Activated CD8-positive, alpha-beta memory T cell treated with anti-CD3 and anti-CD28 coated beads, Interleukin-2, amount 10 ng/mL, durations not matched to agents 7 days and 5 days (primary cell): ENCODE measurements at regions not wholly inside any gene's neighbourhood (a gene's known extent, or its start where the extent isn't known, plus 50 kb on each side); places are given as distances from the start of the nearest gene placed in this dataset.

Experiments used
- ATAC-seq: fragments of 150-1000 bp; cut with Tn5 transposase; one replicate; pipeline ENCODE4 v1.10.0; 2021; ENCODE audit warnings: moderate library complexity
- CTCF ChIA-PET: fragments of 350-600 bp; sonication (Branson Sonifier 250); formaldehyde crosslinking; loops from one replicate; lab custom pipeline; 2021; ENCODE audit warnings: antibody characterized with exemption; lab: Charles Lee
- DNase-seq: peaks from one replicate; pipeline ENCODE4 v3.0.0-alpha.2; 2020
- H3K27ac Mint-ChIP-seq: one replicate; pipeline ENCODE4 v1.8.0; 2021; ENCODE audit warnings: mild to moderate bottlenecking, mixed read lengths
- H3K27me3 Mint-ChIP-seq: one replicate; pipeline ENCODE4 v1.8.0; 2021; ENCODE audit warnings: mixed read lengths
- H3K36me3 Mint-ChIP-seq: one replicate; pipeline ENCODE4 v1.8.0; 2021; ENCODE audit warnings: mild to moderate bottlenecking, mixed read lengths
- H3K4me1 Mint-ChIP-seq: one replicate; pipeline ENCODE4 v1.8.0; 2021; ENCODE audit warnings: mixed read lengths
- H3K4me3 Mint-ChIP-seq: one replicate; pipeline ENCODE4 v1.8.0; 2021; ENCODE audit warnings: mild to moderate bottlenecking, moderate library complexity, mixed read lengths
- H3K9me3 Mint-ChIP-seq: one replicate; pipeline ENCODE4 v1.8.0; 2022; ENCODE audit warnings: low read depth, mixed read lengths

DNA sequence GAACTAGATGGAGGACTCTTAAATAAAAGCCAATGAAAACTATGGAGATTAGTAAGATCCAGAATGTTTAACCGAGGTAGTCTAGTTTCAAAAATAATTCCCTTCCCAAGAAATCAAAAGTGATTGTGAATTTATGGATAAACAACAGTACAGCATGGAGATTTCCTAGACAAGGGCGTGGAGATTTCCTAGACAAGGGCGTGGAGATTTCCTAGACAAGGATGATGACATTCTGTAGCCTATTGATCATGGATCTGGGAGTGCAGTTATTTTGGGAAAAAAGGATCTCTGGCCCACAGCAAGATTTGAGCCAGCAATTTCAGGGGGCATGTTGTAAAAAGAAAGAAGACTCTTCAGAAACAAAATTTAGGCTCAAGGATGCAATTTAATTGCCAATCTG is 175.3 kb downstream of the RAP2B start:
- Mint-ChIP-seq H3K9me3 (no peaks in the 10 kb centered on the region), H3K36me3 (no peaks in the 10 kb centered on the region), H3K4me1 (peaks cover 5% of the 10 kb centered on the region), H3K27me3 (no peaks in the 10 kb centered on the region), H3K4me3 (no peak overlapping the region), H3K27ac (no peak overlapping the region)
- DNase-seq (no peak), ATAC-seq (no peak)
- CTCF ChIA-PET = no interaction called here

DNA sequence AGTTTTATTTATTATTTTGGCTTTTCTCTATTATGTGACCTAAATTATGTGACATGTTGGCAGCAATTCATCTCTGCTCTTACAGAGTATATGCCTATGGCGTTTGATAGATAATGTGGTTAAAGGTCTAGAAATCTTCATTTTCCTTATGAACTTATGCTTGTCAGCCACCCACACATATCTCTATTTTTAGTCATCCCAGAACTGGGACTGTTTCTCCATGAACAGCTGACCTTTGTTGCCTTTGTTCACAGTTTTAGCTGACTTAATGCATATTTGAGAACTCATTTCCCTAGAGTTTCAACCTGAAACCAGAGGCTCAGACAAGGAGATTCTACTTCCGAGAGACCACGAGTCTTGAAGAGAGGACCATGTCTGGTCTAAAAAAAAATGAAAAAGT is 176.5 kb downstream of the RAP2B start:
- DNase-seq = no peak
- H3K9me3 Mint-ChIP-seq = no peaks in the 10 kb centered on the region
- no peak for ATAC-seq
- CTCF ChIA-PET = no interaction called here
- H3K36me3 Mint-ChIP-seq = no peaks in the 10 kb centered on the region
- no peak overlapping the region for H3K4me3 Mint-ChIP-seq
- no peak overlapping the region for H3K27ac Mint-ChIP-seq
- H3K4me1 Mint-ChIP-seq = no peaks in the 10 kb centered on the region
- H3K27me3 Mint-ChIP-seq = no peaks in the 10 kb centered on the region

DNA sequence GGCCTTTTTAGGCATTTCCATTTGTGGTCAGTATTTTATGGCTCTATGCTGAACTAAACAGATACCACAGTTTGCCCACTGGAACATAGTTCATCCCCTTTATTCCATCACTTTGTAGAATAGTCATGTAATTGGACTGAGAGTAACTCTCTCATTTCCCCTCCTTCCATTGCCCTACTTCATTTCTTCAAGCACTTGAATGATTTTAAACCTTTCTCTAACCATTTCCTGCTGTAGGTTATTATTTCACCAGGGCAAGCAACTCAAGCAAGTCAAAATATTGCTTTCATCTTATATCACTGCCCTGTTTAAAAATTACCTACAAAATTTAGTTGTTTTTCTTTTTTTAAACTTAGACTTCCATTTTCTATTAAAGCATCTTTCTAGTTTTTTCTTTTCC is 177.0 kb downstream of the RAP2B start:
- no peak overlapping the region for H3K4me3 Mint-ChIP-seq
- DNase-seq = no peak
- H3K4me1 Mint-ChIP-seq = no peaks in the 10 kb centered on the region
- no peaks in the 10 kb centered on the region for H3K9me3 Mint-ChIP-seq
- no peak for ATAC-seq
- no peaks in the 10 kb centered on the region for H3K36me3 Mint-ChIP-seq
- H3K27me3 Mint-ChIP-seq = no peaks in the 10 kb centered on the region
- no peak overlapping the region for H3K27ac Mint-ChIP-seq
- CTCF ChIA-PET = no interaction called here

DNA sequence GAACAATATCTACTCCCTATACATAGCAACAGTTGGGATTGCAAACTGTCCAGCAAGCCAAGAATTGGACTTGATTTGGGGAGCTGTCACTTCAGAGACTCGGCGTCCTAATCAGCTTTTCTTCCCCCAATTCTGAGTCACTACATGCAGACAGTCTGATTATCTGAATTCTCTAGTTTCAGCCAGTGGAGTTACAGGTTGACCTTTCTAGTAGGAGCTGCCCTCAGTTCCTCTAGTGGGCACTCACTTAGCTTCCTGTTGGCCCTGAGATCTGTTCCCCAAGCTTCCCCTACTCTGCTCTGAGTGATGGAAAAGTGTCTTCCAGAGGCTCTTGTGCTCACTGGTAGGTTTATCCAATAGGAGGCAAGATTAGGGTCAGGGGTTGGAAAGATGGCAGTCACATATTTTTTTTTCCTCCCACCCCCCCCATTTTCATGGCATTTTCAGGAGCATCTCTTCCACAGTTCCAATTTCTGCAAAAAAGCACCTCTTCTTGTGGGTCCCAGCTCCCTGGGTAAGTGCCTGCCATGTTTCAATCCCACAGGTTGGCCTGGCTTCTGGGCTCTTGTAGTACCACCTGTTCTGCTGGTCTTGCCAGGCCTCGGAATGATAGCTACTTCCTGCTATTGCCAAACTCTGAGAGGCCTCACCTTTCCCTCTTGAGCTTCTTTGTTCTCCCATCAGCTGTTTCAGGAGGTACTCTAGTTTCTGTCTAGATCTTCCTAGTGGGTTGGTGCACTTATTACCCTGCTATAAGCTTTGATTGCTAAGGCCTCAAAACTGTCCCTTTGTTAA is 182.2 kb downstream of the RAP2B start:
- Mint-ChIP-seq H3K27ac (no peak overlapping the region), H3K27me3 (no peaks in the 10 kb centered on the region), H3K4me3 (no peak overlapping the region), H3K36me3 (no peaks in the 10 kb centered on the region), H3K4me1 (no peaks in the 10 kb centered on the region), H3K9me3 (peaks cover 4% of the 10 kb centered on the region)
- DNase-seq (no peak), ATAC-seq (no peak)
- CTCF ChIA-PET = interaction anchor here (1.3 kb wide), 1 partner anchor 50 kb away, joined by 3 read pairs; no protein-coding TSS in a partner anchor

DNA sequence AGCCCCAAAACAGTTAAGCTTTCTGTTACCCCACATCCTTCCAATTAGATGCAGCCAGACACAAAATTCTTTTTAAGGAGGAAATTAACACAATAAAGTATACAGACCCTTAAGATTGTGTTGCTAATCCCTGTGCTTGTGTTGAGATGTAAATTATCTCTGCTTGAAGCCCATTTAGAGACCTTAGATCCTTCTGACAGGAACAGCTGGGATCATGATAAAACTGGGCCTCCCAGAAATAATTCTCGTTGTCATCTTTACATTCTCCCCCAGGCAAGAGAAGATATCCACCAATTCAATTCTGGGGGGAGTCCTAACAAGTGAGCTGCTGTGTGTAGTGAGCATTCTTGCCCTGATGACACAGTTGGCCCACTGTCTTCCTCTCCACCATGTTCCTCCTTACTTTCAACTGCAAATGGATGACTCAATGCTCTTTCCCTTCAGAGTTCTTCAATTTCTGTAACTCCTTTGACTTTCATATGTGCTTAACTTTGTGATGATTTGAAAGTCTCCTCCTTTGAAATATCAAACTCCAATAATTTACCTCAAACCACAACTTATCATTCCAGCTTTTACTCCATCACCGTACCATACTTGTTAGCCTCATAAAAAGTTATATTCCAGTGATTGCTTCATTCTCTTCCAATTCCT is 186.6 kb downstream of the RAP2B start:
- Mint-ChIP-seq H3K27me3 (no peaks in the 10 kb centered on the region), H3K9me3 (peaks cover 4% of the 10 kb centered on the region), H3K4me1 (no peaks in the 10 kb centered on the region), H3K4me3 (no peak overlapping the region), H3K36me3 (no peaks in the 10 kb centered on the region), H3K27ac (no peak overlapping the region)
- DNase-seq (no peak), ATAC-seq (no peak)
- CTCF ChIA-PET = no interaction called here

DNA sequence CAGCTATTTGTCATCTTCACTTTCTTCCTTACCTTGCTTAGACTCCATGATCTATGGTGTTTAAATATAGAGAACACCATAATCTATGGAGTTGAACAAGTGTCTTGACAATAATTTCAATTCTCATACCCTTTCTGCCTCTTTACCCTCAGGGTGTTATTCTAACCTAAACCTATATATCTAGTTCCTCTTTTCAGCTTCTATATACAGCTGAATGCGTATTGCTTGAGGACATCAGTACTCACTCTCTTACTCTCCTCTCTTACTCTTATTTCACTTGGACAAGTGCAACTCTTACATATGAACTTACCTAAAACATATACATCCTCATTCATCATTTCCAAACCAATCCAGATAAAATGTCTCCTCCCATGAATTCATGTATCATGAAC is 187.1 kb downstream of the RAP2B start:
- DNase-seq = no peak
- no peaks in the 10 kb centered on the region for H3K27me3 Mint-ChIP-seq
- CTCF ChIA-PET = no interaction called here
- no peaks in the 10 kb centered on the region for H3K4me1 Mint-ChIP-seq
- peaks cover 4% of the 10 kb centered on the region for H3K9me3 Mint-ChIP-seq
- H3K36me3 Mint-ChIP-seq = no peaks in the 10 kb centered on the region
- H3K4me3 Mint-ChIP-seq = no peak overlapping the region
- no peak for ATAC-seq
- no peak overlapping the region for H3K27ac Mint-ChIP-seq

DNA sequence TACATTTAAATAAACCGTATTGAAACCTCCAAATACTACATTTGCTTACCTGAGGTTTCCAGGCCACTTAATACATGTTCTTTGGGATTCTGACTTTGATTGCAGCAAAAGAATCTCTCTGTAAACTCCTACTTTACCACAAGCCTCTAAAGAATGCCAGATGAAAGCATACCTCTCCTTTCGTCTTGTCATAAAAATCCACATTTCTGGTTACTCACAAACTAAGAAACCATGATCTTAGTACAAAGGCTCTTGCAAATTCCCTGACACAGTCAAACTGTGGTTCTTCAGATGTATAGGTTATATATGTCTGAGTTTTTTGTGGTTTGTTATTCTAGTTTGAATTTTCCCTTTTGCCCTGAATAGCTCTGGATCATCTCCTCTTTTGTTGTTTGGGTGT is 188.4 kb downstream of the RAP2B start:
- H3K9me3 Mint-ChIP-seq = peaks cover 2% of the 10 kb centered on the region
- no peaks in the 10 kb centered on the region for H3K36me3 Mint-ChIP-seq
- no peaks in the 10 kb centered on the region for H3K27me3 Mint-ChIP-seq
- H3K27ac Mint-ChIP-seq = no peak overlapping the region
- no peak for DNase-seq
- H3K4me1 Mint-ChIP-seq = no peaks in the 10 kb centered on the region
- CTCF ChIA-PET = no interaction called here
- no peak overlapping the region for H3K4me3 Mint-ChIP-seq
- no peak for ATAC-seq

DNA sequence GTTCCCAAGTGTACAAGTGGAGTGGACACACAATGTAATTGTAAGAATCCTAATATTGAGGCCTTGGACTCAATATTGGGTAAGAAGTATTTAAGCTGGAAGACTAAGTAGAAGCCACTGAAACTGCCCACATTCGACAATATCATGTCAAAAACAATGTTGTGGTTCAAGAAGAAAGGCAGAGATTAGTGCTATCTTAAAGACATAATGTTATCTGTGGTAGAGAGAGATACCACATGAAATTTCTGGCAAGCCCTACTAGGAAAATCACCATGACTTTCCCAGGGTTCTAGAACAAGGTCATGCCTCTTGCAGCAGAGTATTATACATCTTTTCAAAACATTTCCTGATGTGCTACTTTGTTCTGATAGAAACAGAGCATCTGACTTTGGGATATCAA is 192.6 kb downstream of the RAP2B start:
- Mint-ChIP-seq H3K4me1 (no peaks in the 10 kb centered on the region), H3K36me3 (no peaks in the 10 kb centered on the region), H3K27ac (no peak overlapping the region), H3K4me3 (no peak overlapping the region), H3K9me3 (no peaks in the 10 kb centered on the region), H3K27me3 (no peaks in the 10 kb centered on the region)
- CTCF ChIA-PET = no interaction called here
- no peak for ATAC-seq
- no peak for DNase-seq

DNA sequence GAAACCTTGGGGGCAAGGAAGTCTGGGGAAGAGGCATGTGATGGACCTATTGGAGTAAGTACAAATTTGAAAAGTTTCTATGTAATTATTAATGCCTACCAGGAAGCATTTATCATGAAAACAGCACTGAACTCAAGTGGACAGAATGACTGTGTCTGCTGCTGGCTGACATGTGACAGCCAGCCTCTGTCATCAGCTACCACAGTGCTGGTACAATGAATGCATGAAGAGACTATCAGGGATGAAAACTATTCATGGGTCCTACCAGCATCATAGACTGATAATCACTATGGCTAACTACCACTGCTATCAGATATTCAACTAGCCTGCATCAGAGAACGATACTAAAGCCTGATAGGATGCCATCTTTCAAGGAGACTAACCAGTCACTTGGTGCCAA is 193.5 kb downstream of the RAP2B start:
- Mint-ChIP-seq H3K27me3 (no peaks in the 10 kb centered on the region), H3K9me3 (no peaks in the 10 kb centered on the region), H3K36me3 (no peaks in the 10 kb centered on the region), H3K4me1 (no peaks in the 10 kb centered on the region), H3K27ac (no peak overlapping the region), H3K4me3 (no peak overlapping the region)
- DNase-seq (no peak), ATAC-seq (no peak)
- CTCF ChIA-PET = no interaction called here

DNA sequence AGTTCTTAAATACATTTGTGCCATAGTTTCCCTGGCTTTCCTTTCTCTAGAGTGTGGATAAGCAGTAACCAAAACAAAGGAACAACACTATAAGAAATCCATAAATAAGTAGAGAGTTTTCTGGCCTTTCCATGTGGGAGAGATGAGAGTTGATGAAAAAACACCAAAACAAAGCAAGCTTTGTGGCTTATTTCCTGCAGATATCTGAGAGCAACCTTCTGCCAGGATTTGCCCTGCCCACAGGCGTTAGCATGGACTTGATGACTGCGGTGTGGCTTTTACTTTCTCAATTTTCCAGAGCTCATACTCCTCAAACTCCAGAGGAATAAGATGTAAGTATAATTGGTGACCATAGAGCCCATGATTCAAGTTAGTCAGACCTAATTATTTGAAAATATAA is 194.9 kb downstream of the RAP2B start:
- no peaks in the 10 kb centered on the region for H3K36me3 Mint-ChIP-seq
- H3K4me3 Mint-ChIP-seq = no peak overlapping the region
- no peaks in the 10 kb centered on the region for H3K4me1 Mint-ChIP-seq
- DNase-seq (no peak), ATAC-seq (no peak)
- H3K9me3 Mint-ChIP-seq = no peaks in the 10 kb centered on the region
- CTCF ChIA-PET = no interaction called here
- no peaks in the 10 kb centered on the region for H3K27me3 Mint-ChIP-seq
- no peak overlapping the region for H3K27ac Mint-ChIP-seq

DNA sequence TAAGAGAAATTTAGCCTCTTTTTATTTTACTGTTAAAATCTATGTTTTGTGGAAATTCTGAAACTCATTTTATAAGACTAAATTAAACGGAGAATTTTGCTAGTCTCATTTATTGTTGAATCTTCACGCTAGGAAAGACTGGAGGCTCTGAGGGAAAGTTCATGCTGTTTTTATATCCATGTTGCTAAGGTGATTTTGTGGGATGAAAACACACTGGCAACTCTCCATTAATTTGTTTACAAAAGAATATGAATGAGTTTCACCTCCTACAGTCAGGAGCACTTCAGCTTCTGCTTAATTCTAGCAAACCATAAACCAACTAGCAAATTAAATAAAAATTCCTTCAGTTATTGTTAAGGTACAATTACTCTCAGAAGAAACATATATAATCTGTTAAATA is 195.4 kb downstream of the RAP2B start:
- H3K4me1 Mint-ChIP-seq = no peaks in the 10 kb centered on the region
- H3K27ac Mint-ChIP-seq = no peak overlapping the region
- DNase-seq (no peak), ATAC-seq (no peak)
- H3K36me3 Mint-ChIP-seq = no peaks in the 10 kb centered on the region
- no peaks in the 10 kb centered on the region for H3K27me3 Mint-ChIP-seq
- H3K4me3 Mint-ChIP-seq = no peak overlapping the region
- H3K9me3 Mint-ChIP-seq = no peaks in the 10 kb centered on the region
- CTCF ChIA-PET = no interaction called here

DNA sequence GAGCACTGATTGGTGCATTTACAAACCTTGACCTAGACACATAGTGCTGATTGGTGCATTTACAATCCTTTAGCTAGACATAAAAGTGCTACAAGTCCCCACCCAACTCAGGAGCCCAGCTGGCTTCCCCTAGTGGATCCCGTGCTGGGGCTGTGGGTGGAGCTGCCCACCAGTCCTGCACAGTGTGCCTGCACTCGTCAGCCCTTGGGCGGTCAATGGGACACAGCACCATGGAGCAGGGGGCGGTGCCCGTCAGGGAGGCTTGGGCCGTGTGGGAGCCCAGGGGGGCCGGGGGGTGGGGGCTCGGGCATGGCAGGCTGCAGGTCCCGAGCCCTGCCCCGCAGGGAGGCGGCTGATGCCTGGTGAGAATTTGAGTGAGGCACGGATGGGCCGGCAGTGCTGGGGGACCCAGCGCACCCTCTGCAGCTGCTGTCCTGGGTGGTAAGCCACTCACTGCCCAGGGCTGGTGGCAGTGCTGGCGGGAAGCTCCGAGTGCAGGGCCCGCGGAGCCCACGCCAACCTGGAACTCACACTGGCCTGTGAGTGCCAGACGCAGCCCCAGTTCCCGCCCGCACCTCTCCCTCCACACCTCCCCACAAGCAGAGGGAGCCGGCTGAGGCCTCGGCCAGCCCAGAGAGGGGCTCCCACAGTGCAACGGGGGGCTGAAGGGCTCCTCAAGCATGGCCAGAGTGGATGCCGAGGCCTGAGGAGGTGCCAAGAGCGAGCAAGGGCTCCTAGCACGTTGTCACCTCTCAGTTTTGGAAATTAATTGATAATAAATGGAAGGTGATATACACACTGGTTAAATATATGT is 207.7 kb downstream of the RAP2B start:
- Mint-ChIP-seq H3K36me3 (no peaks in the 10 kb centered on the region), H3K9me3 (no peaks in the 10 kb centered on the region), H3K4me3 (no peak overlapping the region), H3K27ac (no peak overlapping the region), H3K27me3 (no peaks in the 10 kb centered on the region), H3K4me1 (no peaks in the 10 kb centered on the region)
- CTCF ChIA-PET = no interaction called here
- DNase-seq (no peak), ATAC-seq (no peak)

DNA sequence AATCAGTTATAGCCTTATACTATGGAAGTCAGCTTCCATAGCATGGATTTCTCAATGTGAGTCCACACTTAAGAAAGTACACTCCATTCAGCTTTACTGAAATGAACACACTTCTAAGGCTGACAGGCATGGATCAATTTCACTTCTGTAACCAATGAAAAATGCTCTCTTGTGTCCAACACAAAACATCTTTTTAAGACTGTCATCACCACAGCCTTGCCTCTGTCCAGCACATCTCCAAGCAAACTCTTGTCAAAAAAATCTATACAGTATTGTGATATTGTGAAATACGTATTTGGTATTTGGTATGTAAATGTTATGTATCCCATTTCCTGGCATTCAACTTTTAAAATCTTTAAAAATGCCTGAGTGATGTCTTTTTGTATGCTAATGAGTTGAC is 208.7 kb downstream of the RAP2B start:
- Mint-ChIP-seq H3K9me3 (no peaks in the 10 kb centered on the region), H3K4me1 (no peaks in the 10 kb centered on the region), H3K36me3 (no peaks in the 10 kb centered on the region), H3K4me3 (no peak overlapping the region), H3K27ac (no peak overlapping the region), H3K27me3 (no peaks in the 10 kb centered on the region)
- no peak for DNase-seq
- ATAC-seq = no peak
- CTCF ChIA-PET = no interaction called here

DNA sequence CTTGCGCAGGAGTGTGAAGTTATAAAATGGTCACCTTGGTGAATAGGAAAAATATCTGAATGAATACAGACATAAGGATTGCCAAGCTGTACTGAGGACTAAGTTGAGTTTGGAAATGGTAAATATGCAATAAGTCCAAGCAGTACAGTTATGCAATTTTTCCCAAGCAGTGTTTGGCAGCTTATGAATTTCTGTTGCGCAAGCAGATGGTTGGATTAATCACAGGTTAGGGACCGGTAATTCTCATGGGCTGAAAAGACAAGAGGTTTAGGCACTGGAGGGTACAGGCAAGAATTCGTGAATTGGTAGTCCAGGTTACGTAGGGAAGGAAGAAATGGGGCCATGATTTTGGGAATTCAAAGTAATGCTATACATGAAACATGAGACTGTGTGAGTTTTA is 210.3 kb downstream of the RAP2B start:
- DNase-seq (no peak), ATAC-seq (no peak)
- H3K36me3 Mint-ChIP-seq = no peaks in the 10 kb centered on the region
- H3K27ac Mint-ChIP-seq = no peak overlapping the region
- CTCF ChIA-PET = no interaction called here
- H3K27me3 Mint-ChIP-seq = no peaks in the 10 kb centered on the region
- H3K9me3 Mint-ChIP-seq = no peaks in the 10 kb centered on the region
- no peak overlapping the region for H3K4me3 Mint-ChIP-seq
- H3K4me1 Mint-ChIP-seq = no peaks in the 10 kb centered on the region
